Stimulated activated memory B cell treated with anti-CD40 and anti-IgM and Interleukin-4, amounts not matched to agents 10 μg/mL and 1 μg/mL and 100 μg/mL, for 72 hours (primary cell): ENCODE measurements at regions not wholly inside any gene's neighbourhood (a gene's known extent, or its start where the extent isn't known, plus 50 kb on each side); places are given as distances from the start of the nearest gene placed in this dataset.

ENCODE experiments used
- ATAC-seq: fragments of 150-1000 bp; cut with Tn5 transposase; 2 replicates; pipeline ENCODE4 v1.10.0; 2021
- H3K27ac Mint-ChIP-seq: one replicate; pipeline ENCODE4 v1.8.0; 2022; ENCODE audit warnings: mild to moderate bottlenecking, mixed read lengths
- H3K27me3 Mint-ChIP-seq: one replicate; pipeline ENCODE4 v1.8.0; 2022; ENCODE audit warnings: mixed read lengths
- H3K36me3 Mint-ChIP-seq: one replicate; pipeline ENCODE4 v1.8.0; 2022; ENCODE audit warnings: mixed read lengths
- H3K4me1 Mint-ChIP-seq: one replicate; pipeline ENCODE4 v1.8.0; 2022; ENCODE audit warnings: mixed read lengths
- H3K4me3 Mint-ChIP-seq: one replicate; pipeline ENCODE4 v1.8.0; 2022; ENCODE audit warnings: mild to moderate bottlenecking, moderate library complexity, mixed read lengths
- H3K9me3 Mint-ChIP-seq: one replicate; pipeline ENCODE4 v1.8.0; 2022; ENCODE audit warnings: mixed read lengths

GRCh38 chr12:115740586-115741155 is 536.8 kb downstream of the MED13L start:
- Mint-ChIP-seq H3K27me3 (no peaks in the 10 kb centered on the region), H3K4me1 (no peaks in the 10 kb centered on the region), H3K4me3 (no peak overlapping the region), H3K9me3 (peaks cover 3% of the 10 kb centered on the region), H3K27ac (no peak overlapping the region), H3K36me3 (no peaks in the 10 kb centered on the region)
- no peak for ATAC-seq

GRCh38 chr12:115737895-115738294 is 539.6 kb downstream of the MED13L start:
- no peak overlapping the region for H3K27ac Mint-ChIP-seq
- no peaks in the 10 kb centered on the region for H3K36me3 Mint-ChIP-seq
- H3K9me3 Mint-ChIP-seq: peaks cover 3% of the 10 kb centered on the region
- no peak for ATAC-seq
- no peak overlapping the region for H3K4me3 Mint-ChIP-seq
- no peaks in the 10 kb centered on the region for H3K4me1 Mint-ChIP-seq
- H3K27me3 Mint-ChIP-seq: no peaks in the 10 kb centered on the region

- Mint-ChIP-seq H3K4me1 (no peaks in the 10 kb centered on the region), H3K27me3 (no peaks in the 10 kb centered on the region), H3K27ac (no peak overlapping the region), H3K36me3 (no peaks in the 10 kb centered on the region), H3K4me3 (no peak overlapping the region), H3K9me3 (peaks cover under 1% of the 10 kb centered on the region)
- ATAC-seq: no peak
Observed at GRCh38 chr12:115736360-115736759, 541.1 kb downstream of the MED13L start.

GRCh38 chr12:115730975-115731541 is 546.4 kb downstream of the MED13L start:
- ATAC-seq: no peak
- Mint-ChIP-seq H3K4me3 (no peak overlapping the region), H3K4me1 (no peaks in the 10 kb centered on the region), H3K9me3 (peaks cover 3% of the 10 kb centered on the region), H3K27ac (no peak overlapping the region), H3K27me3 (no peaks in the 10 kb centered on the region), H3K36me3 (no peaks in the 10 kb centered on the region)

GRCh38 chr12:115726691-115727090 is 550.8 kb downstream of the MED13L start:
- Mint-ChIP-seq H3K36me3 (no peaks in the 10 kb centered on the region), H3K4me3 (no peak overlapping the region), H3K27ac (no peak overlapping the region), H3K27me3 (no peaks in the 10 kb centered on the region), H3K4me1 (no peaks in the 10 kb centered on the region), H3K9me3 (peaks cover 3% of the 10 kb centered on the region)
- no peak for ATAC-seq

- Mint-ChIP-seq H3K4me3 (no peak overlapping the region), H3K27me3 (no peaks in the 10 kb centered on the region), H3K36me3 (no peaks in the 10 kb centered on the region), H3K9me3 (no peaks in the 10 kb centered on the region), H3K4me1 (no peaks in the 10 kb centered on the region), H3K27ac (no peak overlapping the region)
- no peak for ATAC-seq
Observed at GRCh38 chr12:115722181-115722580, 555.3 kb downstream of the MED13L start.

GRCh38 chr12:115716551-115716950 is 560.9 kb downstream of the MED13L start:
- Mint-ChIP-seq H3K4me1 (no peaks in the 10 kb centered on the region), H3K4me3 (no peak overlapping the region), H3K27ac (no peak overlapping the region), H3K9me3 (peaks cover under 1% of the 10 kb centered on the region), H3K27me3 (peaks cover 9% of the 10 kb centered on the region), H3K36me3 (no peaks in the 10 kb centered on the region)
- no peak for ATAC-seq

GRCh38 chr12:115712676-115713075 is 564.8 kb downstream of the MED13L start:
- H3K36me3 Mint-ChIP-seq: no peaks in the 10 kb centered on the region

GRCh38 chr12:115710104-115710564 is 567.4 kb downstream of the MED13L start:
- H3K4me1 Mint-ChIP-seq: no peaks in the 10 kb centered on the region

More at GRCh38 chr12:115712676-115713075, 564.8 kb downstream of the MED13L start:
- peaks cover 5% of the 10 kb centered on the region for H3K9me3 Mint-ChIP-seq
- H3K27ac Mint-ChIP-seq: no peak overlapping the region
- ATAC-seq: no peak
- H3K27me3 Mint-ChIP-seq: peaks cover 9% of the 10 kb centered on the region
- no peak overlapping the region for H3K4me3 Mint-ChIP-seq
- no peaks in the 10 kb centered on the region for H3K4me1 Mint-ChIP-seq

GRCh38 chr12:115709540-115710011 is 567.9 kb downstream of the MED13L start:
- Mint-ChIP-seq H3K4me1 (no peaks in the 10 kb centered on the region), H3K27ac (no peak overlapping the region), H3K27me3 (peaks cover 9% of the 10 kb centered on the region), H3K36me3 (no peaks in the 10 kb centered on the region), H3K9me3 (peaks cover 14% of the 10 kb centered on the region), H3K4me3 (no peak overlapping the region)
- ATAC-seq: no peak

More at GRCh38 chr12:115710104-115710564, 567.4 kb downstream of the MED13L start:
- Mint-ChIP-seq H3K27ac (no peak overlapping the region), H3K36me3 (no peaks in the 10 kb centered on the region), H3K27me3 (peaks cover 9% of the 10 kb centered on the region), H3K9me3 (peaks cover 14% of the 10 kb centered on the region), H3K4me3 (no peak overlapping the region)
- ATAC-seq: no peak

GRCh38 chr12:115708801-115709200 is 568.7 kb downstream of the MED13L start:
- Mint-ChIP-seq H3K36me3 (no peaks in the 10 kb centered on the region), H3K4me3 (no peak overlapping the region), H3K4me1 (no peaks in the 10 kb centered on the region), H3K27me3 (peaks cover 9% of the 10 kb centered on the region), H3K9me3 (peaks cover 14% of the 10 kb centered on the region), H3K27ac (no peak overlapping the region)
- ATAC-seq: no peak

GRCh38 chr12:115700896-115701465 is 576.5 kb downstream of the MED13L start:
- no peak overlapping the region for H3K4me3 Mint-ChIP-seq
- no peak overlapping the region for H3K27ac Mint-ChIP-seq
- H3K9me3 Mint-ChIP-seq: peaks cover 9% of the 10 kb centered on the region
- no peaks in the 10 kb centered on the region for H3K4me1 Mint-ChIP-seq
- H3K27me3 Mint-ChIP-seq: no peaks in the 10 kb centered on the region
- no peak for ATAC-seq
- H3K36me3 Mint-ChIP-seq: no peaks in the 10 kb centered on the region

- Mint-ChIP-seq H3K9me3 (peaks cover 3% of the 10 kb centered on the region), H3K27me3 (no peaks in the 10 kb centered on the region), H3K4me1 (no peaks in the 10 kb centered on the region), H3K4me3 (no peak overlapping the region), H3K27ac (no peak overlapping the region), H3K36me3 (no peaks in the 10 kb centered on the region)
- ATAC-seq: no peak
Observed at GRCh38 chr12:115700081-115700480, 577.4 kb downstream of the MED13L start.

- no peaks in the 10 kb centered on the region for H3K4me1 Mint-ChIP-seq
- ATAC-seq: no peak
- H3K9me3 Mint-ChIP-seq: peaks cover 3% of the 10 kb centered on the region
- H3K4me3 Mint-ChIP-seq: no peak overlapping the region
- no peak overlapping the region for H3K27ac Mint-ChIP-seq
- H3K27me3 Mint-ChIP-seq: no peaks in the 10 kb centered on the region
- H3K36me3 Mint-ChIP-seq: no peaks in the 10 kb centered on the region
Observed at GRCh38 chr12:115698257-115698656, 579.2 kb downstream of the MED13L start.

GRCh38 chr12:115697340-115697739 is 580.2 kb downstream of the MED13L start:
- peaks cover 3% of the 10 kb centered on the region for H3K9me3 Mint-ChIP-seq
- H3K27ac Mint-ChIP-seq: no peak overlapping the region
- no peaks in the 10 kb centered on the region for H3K36me3 Mint-ChIP-seq
- ATAC-seq: no peak
- H3K27me3 Mint-ChIP-seq: no peaks in the 10 kb centered on the region
- H3K4me3 Mint-ChIP-seq: no peak overlapping the region
- H3K4me1 Mint-ChIP-seq: no peaks in the 10 kb centered on the region

GRCh38 chr12:115694564-115694963 is 582.9 kb downstream of the MED13L start:
- H3K36me3 Mint-ChIP-seq: no peaks in the 10 kb centered on the region
- H3K4me3 Mint-ChIP-seq: no peak overlapping the region
- peaks cover 8% of the 10 kb centered on the region for H3K9me3 Mint-ChIP-seq
- peaks cover 9% of the 10 kb centered on the region for H3K27me3 Mint-ChIP-seq
- H3K27ac Mint-ChIP-seq: no peak overlapping the region
- no peaks in the 10 kb centered on the region for H3K4me1 Mint-ChIP-seq
- ATAC-seq: no peak
